ENCODE measurements at regions not wholly inside any gene's neighbourhood (a gene's known extent, or its start where the extent isn't known, plus 50 kb on each side); places are given as distances from the start of the nearest gene placed in this dataset.

- Histone ChIP-seq H3K4me3 (ENCODE audit: low read depth, low read length, poor library complexity, severe bottlenecking) (no peak overlapping the region), H3K36me3 (ENCODE audit: insufficient read depth, low read length) (no peaks in the 10 kb centered on the region), H3K4me2 (ENCODE audit: low read length) (no peak overlapping the region), H3K79me2 (ENCODE audit: insufficient read depth, low read length) (no peaks in the 10 kb centered on the region), H3K4me1 (ENCODE audit: insufficient read depth, low read length, severe bottlenecking) (no peaks in the 10 kb centered on the region), H3F3A (ENCODE audit: insufficient read depth, low read length) (no peaks in the 10 kb centered on the region), H3K27ac (ENCODE audit: low read depth, low read length, poor library complexity, severe bottlenecking) (no peak overlapping the region), H3K27me3 (ENCODE audit: insufficient read depth, low read length) (no peaks in the 10 kb centered on the region), H3K9me3 (ENCODE audit: low read length) (no peaks in the 10 kb centered on the region), H3K9ac (ENCODE audit: low read length) (no peak overlapping the region), H3K9me2 (ENCODE audit: low read depth, low read length) (no peaks in the 10 kb centered on the region), H2AFZ (ENCODE audit: low read length) (no peak overlapping the region), H4K20me1 (ENCODE audit: insufficient read depth, low read length) (no peaks in the 10 kb centered on the region)
- TF ChIP-seq EZH2 (IDR thresholded peaks at IDR 0.05; ENCODE audit: borderline replicate concordance, low read length) (no peak), CTCF (IDR thresholded peaks at IDR 0.05; ENCODE audit: low read length) (no peak)
Observed at GRCh38 chr18:67919316-67919715, 402.8 kb upstream of the DSEL start.

GRCh38 chr18:67916097-67916496 lies 399.6 kb upstream of the DSEL start:
- Histone ChIP-seq H3K36me3 (ENCODE audit: insufficient read depth, low read length) (no peaks in the 10 kb centered on the region), H3K27me3 (ENCODE audit: insufficient read depth, low read length) (no peaks in the 10 kb centered on the region), H4K20me1 (ENCODE audit: insufficient read depth, low read length) (no peaks in the 10 kb centered on the region), H3K9me2 (ENCODE audit: low read depth, low read length) (no peaks in the 10 kb centered on the region), H3K9ac (ENCODE audit: low read length) (no peak overlapping the region), H3K4me3 (ENCODE audit: low read depth, low read length, poor library complexity, severe bottlenecking) (no peak overlapping the region), H3K4me1 (ENCODE audit: insufficient read depth, low read length, severe bottlenecking) (no peaks in the 10 kb centered on the region), H3K4me2 (ENCODE audit: low read length) (no peak overlapping the region), H3K27ac (ENCODE audit: low read depth, low read length, poor library complexity, severe bottlenecking) (no peak overlapping the region), H3F3A (ENCODE audit: insufficient read depth, low read length) (no peaks in the 10 kb centered on the region), H3K79me2 (ENCODE audit: insufficient read depth, low read length) (no peaks in the 10 kb centered on the region), H2AFZ (ENCODE audit: low read length) (no peak overlapping the region), H3K9me3 (ENCODE audit: low read length) (no peaks in the 10 kb centered on the region)
- no peak for TF ChIP-seq CTCF (IDR thresholded peaks at IDR 0.05; ENCODE audit: low read length)
- no peak for TF ChIP-seq EZH2 (IDR thresholded peaks at IDR 0.05; ENCODE audit: borderline replicate concordance, low read length)

- Histone ChIP-seq H4K20me1 (ENCODE audit: insufficient read depth, low read length) (no peaks in the 10 kb centered on the region), H3K36me3 (ENCODE audit: insufficient read depth, low read length) (no peaks in the 10 kb centered on the region), H3K4me1 (ENCODE audit: insufficient read depth, low read length, severe bottlenecking) (no peaks in the 10 kb centered on the region), H2AFZ (ENCODE audit: low read length) (no peak overlapping the region), H3K4me3 (ENCODE audit: low read depth, low read length, poor library complexity, severe bottlenecking) (no peak overlapping the region), H3K79me2 (ENCODE audit: insufficient read depth, low read length) (no peaks in the 10 kb centered on the region), H3K9ac (ENCODE audit: low read length) (no peak overlapping the region), H3K9me3 (ENCODE audit: low read length) (no peaks in the 10 kb centered on the region), H3K4me2 (ENCODE audit: low read length) (no peak overlapping the region), H3K27ac (ENCODE audit: low read depth, low read length, poor library complexity, severe bottlenecking) (no peak overlapping the region), H3K27me3 (ENCODE audit: insufficient read depth, low read length) (no peaks in the 10 kb centered on the region), H3F3A (ENCODE audit: insufficient read depth, low read length) (no peaks in the 10 kb centered on the region), H3K9me2 (ENCODE audit: low read depth, low read length) (no peaks in the 10 kb centered on the region)
- no peak for TF ChIP-seq CTCF (IDR thresholded peaks at IDR 0.05; ENCODE audit: low read length)
- TF ChIP-seq EZH2 (IDR thresholded peaks at IDR 0.05; ENCODE audit: borderline replicate concordance, low read length), result no peak
Observed at GRCh38 chr18:67913040-67913439, 396.5 kb upstream of the DSEL start.

Data from OCI-LY1 (cell line).